Fibroblast of villous mesenchyme (primary cell): ENCODE measurements at regions not wholly inside any gene's neighbourhood (a gene's known extent, or its start where the extent isn't known, plus 50 kb on each side); places are given as distances from the start of the nearest gene placed in this dataset.

Experiments used
- DNase-seq: peaks from one replicate; pipeline ENCODE4 v3.0.0-alpha.2; 2010; ENCODE audit warnings: low read depth
- H3K4me3 ChIP-seq: 2 replicates; pipeline ENCODE4 v1.5.1; 2011; ENCODE audit warnings: low read depth, mild to moderate bottlenecking, low read length
- TF ChIP-seq, protein P1 (sequence below): IDR thresholded peaks from 2 replicates; pipeline ENCODE4 v1.5.1; 2012; ENCODE audit warnings: low read depth, mild to moderate bottlenecking, low read length; ENCODE audit not compliant: insufficient read depth

GRCh38 chrX:23557070-23557469, 110.2 kb upstream of the PRDX4 start:
- no peak overlapping the region for H3K4me3 ChIP-seq
- no peak for DNase-seq
- TF ChIP-seq, protein P1, sequence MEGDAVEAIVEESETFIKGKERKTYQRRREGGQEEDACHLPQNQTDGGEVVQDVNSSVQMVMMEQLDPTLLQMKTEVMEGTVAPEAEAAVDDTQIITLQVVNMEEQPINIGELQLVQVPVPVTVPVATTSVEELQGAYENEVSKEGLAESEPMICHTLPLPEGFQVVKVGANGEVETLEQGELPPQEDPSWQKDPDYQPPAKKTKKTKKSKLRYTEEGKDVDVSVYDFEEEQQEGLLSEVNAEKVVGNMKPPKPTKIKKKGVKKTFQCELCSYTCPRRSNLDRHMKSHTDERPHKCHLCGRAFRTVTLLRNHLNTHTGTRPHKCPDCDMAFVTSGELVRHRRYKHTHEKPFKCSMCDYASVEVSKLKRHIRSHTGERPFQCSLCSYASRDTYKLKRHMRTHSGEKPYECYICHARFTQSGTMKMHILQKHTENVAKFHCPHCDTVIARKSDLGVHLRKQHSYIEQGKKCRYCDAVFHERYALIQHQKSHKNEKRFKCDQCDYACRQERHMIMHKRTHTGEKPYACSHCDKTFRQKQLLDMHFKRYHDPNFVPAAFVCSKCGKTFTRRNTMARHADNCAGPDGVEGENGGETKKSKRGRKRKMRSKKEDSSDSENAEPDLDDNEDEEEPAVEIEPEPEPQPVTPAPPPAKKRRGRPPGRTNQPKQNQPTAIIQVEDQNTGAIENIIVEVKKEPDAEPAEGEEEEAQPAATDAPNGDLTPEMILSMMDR = no peak

DNA sequence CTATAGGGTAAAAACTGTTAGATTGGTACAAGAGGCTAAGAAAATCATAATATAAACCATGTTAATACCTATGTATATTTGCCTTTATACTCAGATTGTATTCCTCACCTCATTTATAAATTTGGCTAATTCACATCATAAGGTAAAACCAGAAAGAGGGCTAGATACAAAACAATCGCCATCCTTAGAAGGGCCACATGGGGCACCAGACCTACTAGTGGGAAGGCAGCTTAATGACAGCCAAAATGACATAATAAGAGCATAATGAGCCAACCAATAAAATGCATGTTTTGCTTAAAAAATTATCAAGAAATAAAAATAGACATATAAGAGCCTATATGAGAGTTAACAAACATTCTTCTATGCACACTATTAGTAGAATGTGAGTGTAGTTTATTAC, 107.3 kb upstream of the PRDX4 start:
- TF ChIP-seq, protein P1 = no peak
- DNase-seq = no peak
- no peak overlapping the region for H3K4me3 ChIP-seq

- TF ChIP-seq, protein P1 = no peak
- no peak for DNase-seq
Measured at GRCh38 chrX:23570674-23571343, 96.5 kb upstream of the PRDX4 start.

GRCh38 chrX:23575281-23575680, 92.0 kb upstream of the PRDX4 start:
- TF ChIP-seq, protein P1 = no peak
- no peak for DNase-seq
- no peak overlapping the region for H3K4me3 ChIP-seq

More at GRCh38 chrX:23570674-23571343, 96.5 kb upstream of the PRDX4 start:
- no peak overlapping the region for H3K4me3 ChIP-seq

DNA sequence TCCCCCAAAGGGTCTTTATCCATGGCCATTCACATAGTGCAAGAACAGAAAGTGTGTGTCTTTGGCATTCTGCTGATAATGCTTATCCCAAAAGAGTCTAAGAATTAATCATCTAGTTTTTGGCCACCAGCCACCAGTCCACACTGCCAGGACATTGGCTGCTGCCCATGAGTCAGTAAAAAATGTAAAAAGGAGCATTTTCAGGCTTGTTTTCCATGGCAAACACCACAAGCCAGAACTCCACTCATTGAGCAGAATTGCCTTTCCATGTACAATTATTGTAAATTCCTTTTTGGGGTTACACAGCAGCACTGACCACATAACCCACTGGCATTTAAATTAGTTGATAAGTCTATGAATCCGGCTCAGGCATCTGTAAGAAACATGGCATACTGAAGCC, 89.2 kb upstream of the PRDX4 start:
- DNase-seq = no peak
- no peak overlapping the region for H3K4me3 ChIP-seq
- TF ChIP-seq, protein P1 = no peak

DNA sequence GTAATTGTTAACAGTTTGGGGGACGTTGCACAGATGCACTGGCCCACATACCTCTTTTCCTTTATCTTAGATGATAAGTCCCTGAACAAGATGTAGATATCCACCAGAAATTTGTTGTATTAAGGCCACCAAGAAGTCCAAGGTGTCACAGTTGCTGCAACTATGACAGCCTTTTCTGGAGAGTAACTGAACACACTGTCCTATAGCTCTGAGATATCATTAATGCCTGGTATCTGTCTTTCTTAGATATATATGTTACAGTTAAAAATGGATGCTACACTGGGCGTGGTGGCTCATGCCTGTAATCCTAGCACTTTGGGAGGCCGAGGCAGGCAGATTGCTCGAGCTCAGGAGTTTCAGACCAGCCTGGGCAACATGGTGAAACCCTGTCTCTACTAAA, 77.8 kb upstream of the PRDX4 start:
- DNase-seq = no peak
- H3K4me3 ChIP-seq = no peak overlapping the region
- TF ChIP-seq, protein P1 = no peak

GRCh38 chrX:23592741-23593140, 74.6 kb upstream of the PRDX4 start:
- no peak overlapping the region for H3K4me3 ChIP-seq
- DNase-seq = no peak
- TF ChIP-seq, protein P1 = no peak
